Kidney (tissue), 13 donors: ENCODE measurements at regions not wholly inside any gene's neighbourhood (a gene's known extent, or its start where the extent isn't known, plus 50 kb on each side); places are given as distances from the start of the nearest gene placed in this dataset.
A peak's percentile ranks its signal among the peaks of the same experiment; 100 is the strongest.
"Not testable (repeated sequence)": the region's sequence is repeated elsewhere in the genome, so short reads cannot be mapped to it uniquely, and the experiment has no call there.

ENCODE experiments used
- DNase-seq, 5 donors: peaks; one replicate each; pipeline ENCODE4 v3.0.0-alpha.2; 2013 to 2020
- FAIRE-seq: peaks from 2 replicates; lab custom pipeline; 2012; peaks lifted over from hg19 to GRCh38; lab: Jason Lieb, UNC
- H3K27ac ChIP-seq, 2 donors: one replicate each; pipeline ENCODE4 v1.7.0; 2013; ENCODE audit warnings: low read depth in 2 of 2, low read length in 2 of 2, inconsistent platforms in 1 of 2
- H3K27me3 ChIP-seq: one replicate; pipeline ENCODE4 v1.7.1; 2013; ENCODE audit warnings: low read length, inconsistent platforms; ENCODE audit not compliant: control insufficient read depth, insufficient read depth
- H3K36me3 ChIP-seq, 3 donors: one replicate each; pipeline versions ENCODE4 v1.7.0 to v1.7.1; 2013; ENCODE audit warnings: low read length in 3 of 3, control low read depth in 1 of 3, inconsistent platforms in 1 of 3; ENCODE audit not compliant: insufficient read depth in 3 of 3, control insufficient read depth in 2 of 3
- H3K4me1 ChIP-seq, 3 donors: one replicate each; pipeline versions ENCODE4 v1.7.0 to v1.7.1; 2013; ENCODE audit warnings: low read length in 3 of 3, inconsistent platforms in 1 of 3, low read depth in 1 of 3; ENCODE audit not compliant: control insufficient read depth in 2 of 3, insufficient read depth in 2 of 3
- H3K4me3 ChIP-seq, 3 donors: one replicate each; pipeline versions ENCODE4 v1.7.0 to v1.8.1; 2013; ENCODE audit warnings: low read length in 3 of 3, control low read depth in 1 of 3, inconsistent platforms in 1 of 3
- H3K9ac ChIP-seq, 3 donors: one replicate each; pipeline versions ENCODE4 v1.7.0 to v1.7.1; 2013; ENCODE audit warnings: low read length in 3 of 3, control low read depth in 1 of 3, inconsistent platforms in 1 of 3
- H3K9me3 ChIP-seq, 3 donors: one replicate each; pipeline versions ENCODE4 v1.7.0 to v1.7.1; 2013; ENCODE audit warnings: low read length in 3 of 3, control low read depth in 1 of 3, inconsistent platforms in 1 of 3; ENCODE audit not compliant: control insufficient read depth in 2 of 3, insufficient read depth in 1 of 3
- CTCF ChIP-seq: IDR thresholded peaks from 3 replicates; pipeline ENCODE4 v1.5.1; 2012; ENCODE audit warnings: mild to moderate bottlenecking, moderate library complexity, borderline replicate concordance; ENCODE audit not compliant: insufficient read depth; ENCODE audit errors: extremely low read depth
- intact Hi-C: fragments of 100-400 bp; cut with DNase I; formaldehyde crosslinking; loops from one replicate; pipeline ENCODE4 v1.11.1; 2022
- donor health status: control.
- donor health status: control.
- donor health status: control.
- donor health status: control.
- donor health status: control.
- donor health status: DM: yes; HTN: yes; CAD: no.
- donor health status: Normal renal cell carcinoma (clear cell type).

- FAIRE-seq: no peak
- intact Hi-C loops: no loop called here
These were observed 134.8 kb upstream of the TP53TG3C start for GRCh38 chr16:33059206-33059605.

GRCh38 chr16:33059654-33060421 is 134.2 kb upstream of the TP53TG3C start:
- H3K9ac ChIP-seq, H3K27ac ChIP-seq, H3K36me3 ChIP-seq, H3K4me1 ChIP-seq, H3K27me3 ChIP-seq, intact Hi-C loops, H3K4me3 ChIP-seq, H3K9me3 ChIP-seq, FAIRE-seq: not testable (repeated sequence)
- DNase-seq: peak in 1 of 5 donors; percentile 35

More at GRCh38 chr16:33059206-33059605, 134.8 kb upstream of the TP53TG3C start:
- peak in 1 of 5 donors; percentile 26 for DNase-seq
- Histone ChIP-seq H3K9me3 (no peaks in the 10 kb centered on the region), H3K4me1 (no peaks in the 10 kb centered on the region), H3K9ac (no peak overlapping the region), H3K36me3 (no peaks in the 10 kb centered on the region), H3K27me3 (no peaks in the 10 kb centered on the region), H3K4me3 (no peak overlapping the region), H3K27ac (no peak overlapping the region)
- TF ChIP-seq CTCF: no peak

GRCh38 chr16:33062763-33063162 is 131.3 kb upstream of the TP53TG3C start:
- H3K27me3 ChIP-seq, H3K36me3 ChIP-seq, FAIRE-seq, H3K4me1 ChIP-seq, H3K4me3 ChIP-seq, DNase-seq, H3K9me3 ChIP-seq, intact Hi-C loops, H3K9ac ChIP-seq, H3K27ac ChIP-seq: not testable (repeated sequence)

GRCh38 chr16:33063365-33064170 is 130.5 kb upstream of the TP53TG3C start:
- H3K27ac ChIP-seq, H3K4me3 ChIP-seq, intact Hi-C loops, H3K27me3 ChIP-seq, H3K4me1 ChIP-seq, H3K36me3 ChIP-seq, H3K9ac ChIP-seq, H3K9me3 ChIP-seq: not testable (repeated sequence)
- peak in 1 of 5 donors; percentile 14 for DNase-seq
- FAIRE-seq: peak; percentile 6

GRCh38 chr16:33064454-33065073 is 129.5 kb upstream of the TP53TG3C start:
- H3K4me1 ChIP-seq, H3K9ac ChIP-seq, H3K27me3 ChIP-seq, H3K27ac ChIP-seq, H3K36me3 ChIP-seq, intact Hi-C loops, DNase-seq, H3K4me3 ChIP-seq, H3K9me3 ChIP-seq: not testable (repeated sequence)
- peak; percentile 45 for FAIRE-seq
